H1 (cell line): ENCODE measurements at regions not wholly inside any gene's neighbourhood (a gene's known extent, or its start where the extent isn't known, plus 50 kb on each side); places are given as distances from the start of the nearest gene placed in this dataset.

Source experiments
- CTCF ChIA-PET: fragments of 300-600 bp; sonication (Branson Sonifier 250); formaldehyde crosslinking; loops from one replicate; lab custom pipeline; 2021; ENCODE audit not compliant: partially characterized antibody; lab: Charles Lee
- POLR2A ChIA-PET: fragments of 300-600 bp; sonication (Branson Sonifier 250); formaldehyde crosslinking; loops from one replicate; lab custom pipeline; 2021; ENCODE audit warnings: inconsistent platforms; ENCODE audit not compliant: partially characterized antibody; lab: Charles Lee
- DNase-seq, 2 experiments: peaks; one replicate each; pipeline versions ENCODE4 v3.0.0 to v3.0.0-alpha.2; 2010 to 2022; ENCODE audit warnings: low spot score in 2 of 2, low read depth in 1 of 2, mixed read lengths in 1 of 2
- FAIRE-seq: peaks from 2 replicates; lab custom pipeline; 2011; peaks lifted over from hg19 to GRCh38; lab: Jason Lieb, UNC
- H2AFZ ChIP-seq: 2 replicates; pipeline ENCODE4 v1.8.1; 2012; ENCODE audit warnings: low read length, inconsistent platforms
- H2AK5ac ChIP-seq: 2 replicates; pipeline ENCODE4 v1.6.1; 2013; ENCODE audit warnings: low read depth, low read length
- H2BK120ac ChIP-seq: replicated peaks from 2 replicates; pipeline ENCODE3; 2013; ENCODE audit warnings: low read depth, low read length, inconsistent platforms
- H2BK12ac ChIP-seq: 2 replicates; pipeline ENCODE4 v1.6.1; 2013; ENCODE audit warnings: low read depth, low read length
- H2BK15ac ChIP-seq: 2 replicates; pipeline ENCODE4 v1.6.1; 2013; ENCODE audit warnings: low read length
- H2BK20ac ChIP-seq: 2 replicates; pipeline ENCODE4 v1.6.1; 2013; ENCODE audit warnings: low read length
- H2BK5ac ChIP-seq: 2 replicates; pipeline ENCODE4 v1.6.1; 2013; ENCODE audit warnings: low read depth, low read length
- H3K14ac ChIP-seq: 2 replicates; pipeline ENCODE4 v1.6.1; 2013; ENCODE audit warnings: inconsistent platforms; ENCODE audit not compliant: insufficient read length
- H3K18ac ChIP-seq: 2 replicates; pipeline ENCODE4 v1.6.1; 2013; ENCODE audit warnings: low read length; ENCODE audit errors: extremely low read depth
- H3K23ac ChIP-seq: 2 replicates; pipeline ENCODE4 v1.6.1; 2013; ENCODE audit warnings: inconsistent platforms; ENCODE audit not compliant: insufficient read length
- H3K23me2 ChIP-seq: 2 replicates; pipeline ENCODE4 v1.6.1; 2013; ENCODE audit warnings: low read depth, low read length
- H3K27ac ChIP-seq: 2 replicates; pipeline ENCODE4 v1.6.1; 2011; ENCODE audit warnings: low read depth, low read length, inconsistent platforms
- H3K27me3 ChIP-seq, 4 experiments: replicated peaks in 1 of 4; 1 replicate in 1 of 4; 2 replicates in 3 of 4; pipeline versions ENCODE4 v1.6.1 to v1.8.1; 2011 to 2013; ENCODE audit warnings: low read length in 3 of 4, mild to moderate bottlenecking in 3 of 4, inconsistent platforms in 2 of 4, mixed read lengths in 2 of 4, moderate library complexity in 1 of 4; ENCODE audit not compliant: control insufficient read depth in 3 of 4, insufficient read depth in 3 of 4; ENCODE audit errors: extremely low read depth in 1 of 4
- H3K36me3 ChIP-seq, 4 experiments: 2 replicates each; pipeline versions ENCODE4 v1.6.1 to v1.8.1; 2011 to 2013; ENCODE audit warnings: mild to moderate bottlenecking in 4 of 4, low read length in 3 of 4, moderate library complexity in 2 of 4, control low read depth in 1 of 4, inconsistent platforms in 1 of 4; ENCODE audit not compliant: insufficient read depth in 4 of 4, control insufficient read depth in 2 of 4
- H3K4ac ChIP-seq: replicated peaks from 2 replicates; pipeline ENCODE3; 2013; ENCODE audit warnings: low read length, low read depth, mixed read lengths, inconsistent platforms; ENCODE audit not compliant: insufficient read length
- H3K4me1 ChIP-seq, 4 experiments: replicated peaks in 1 of 4; 1 replicate in 1 of 4; 2 replicates in 3 of 4; pipeline versions ENCODE4 v1.6.1 to v1.8.1; 2011 to 2013; ENCODE audit warnings: low read length in 3 of 4, inconsistent platforms in 2 of 4, mixed read lengths in 1 of 4; ENCODE audit not compliant: insufficient read depth in 4 of 4, control insufficient read depth in 3 of 4
- H3K4me2 ChIP-seq, 2 experiments: 2 replicates each; pipeline versions ENCODE4 v1.6.1 to v1.8.1; 2011 to 2013; ENCODE audit warnings: low read depth in 2 of 2, low read length in 2 of 2, control low read depth in 1 of 2, inconsistent platforms in 1 of 2, mild to moderate bottlenecking in 1 of 2; ENCODE audit not compliant: insufficient read depth in 1 of 2
- H3K4me3 ChIP-seq, 4 experiments: fragments of 200-600, 300-600 bp in 1 of 4; sonication (generic), shearing (Covaris generic), sonication (Bioruptor Twin) in 1 of 4; 2 replicates each; pipeline versions ENCODE4 v1.5.1 to v1.8.1; 2011 to 2016; ENCODE audit warnings: low read length in 4 of 4, low read depth in 3 of 4, control low read depth in 2 of 4, inconsistent platforms in 2 of 4, mild to moderate bottlenecking in 2 of 4, mixed read lengths in 1 of 4, moderate library complexity in 1 of 4; ENCODE audit not compliant: insufficient read depth in 2 of 4; ENCODE audit errors: extremely low read depth in 1 of 4
- H3K56ac ChIP-seq: replicated peaks from 2 replicates; pipeline ENCODE3; 2013; ENCODE audit warnings: low read depth, mild to moderate bottlenecking, mixed read lengths, low read length, inconsistent platforms; ENCODE audit not compliant: insufficient read length
- H3K79me1 ChIP-seq: 2 replicates; pipeline ENCODE4 v1.6.1; 2013; ENCODE audit warnings: low read depth, low read length, control low read depth
- H3K79me2 ChIP-seq, 2 experiments: 2 replicates each; pipeline versions ENCODE4 v1.6.1 to v1.8.1; 2012 to 2013; ENCODE audit warnings: low read length in 2 of 2, mild to moderate bottlenecking in 2 of 2, inconsistent platforms in 1 of 2; ENCODE audit not compliant: insufficient read depth in 2 of 2, control insufficient read depth in 1 of 2
- H3K9ac ChIP-seq, 4 experiments: replicated peaks in 1 of 4; 1 replicate in 1 of 4; 2 replicates in 3 of 4; pipeline versions ENCODE4 v1.6.1 to v1.8.1; 2011 to 2013; ENCODE audit warnings: low read depth in 3 of 4, low read length in 3 of 4, control low read depth in 2 of 4, mild to moderate bottlenecking in 2 of 4, moderate library complexity in 2 of 4, inconsistent platforms in 1 of 4; ENCODE audit errors: extremely low read depth in 1 of 4
- H3K9me3 ChIP-seq, 2 experiments: 2 replicates each; pipeline versions ENCODE4 v1.6.1 to v1.8.1; 2012 to 2013; ENCODE audit warnings: mild to moderate bottlenecking in 2 of 2, moderate library complexity in 2 of 2, control low read depth in 1 of 2, inconsistent platforms in 1 of 2, low read depth in 1 of 2, low read length in 1 of 2, mixed read lengths in 1 of 2; ENCODE audit not compliant: insufficient read depth in 2 of 2
- H4K20me1 ChIP-seq, 2 experiments: replicated peaks in 1 of 2; 2 replicates each; pipeline versions ENCODE3 to v1.8.1; 2011 to 2013; ENCODE audit warnings: inconsistent platforms in 2 of 2, low read length in 2 of 2, mild to moderate bottlenecking in 1 of 2; ENCODE audit not compliant: insufficient read depth in 2 of 2, control insufficient read depth in 1 of 2
- H4K5ac ChIP-seq: 2 replicates; pipeline ENCODE4 v1.6.1; 2013; ENCODE audit warnings: low read length, low read depth, mixed read lengths, inconsistent platforms; ENCODE audit not compliant: insufficient read length
- H4K8ac ChIP-seq: 2 replicates; pipeline ENCODE4 v1.8.0; 2013; ENCODE audit warnings: mild to moderate bottlenecking, moderate library complexity, low read length, inconsistent platforms; ENCODE audit not compliant: insufficient read depth; ENCODE audit errors: extremely low read depth
- H4K91ac ChIP-seq: replicated peaks from 2 replicates; pipeline ENCODE3; 2013; ENCODE audit warnings: low read length, mixed read lengths, inconsistent platforms; ENCODE audit not compliant: insufficient read length
- CEBPB ChIP-seq: IDR thresholded peaks from 2 replicates; pipeline ENCODE4 v1.6.1; 2012; ENCODE audit warnings: low read depth, low read length
- CHD1 ChIP-seq: IDR thresholded peaks from 2 replicates; pipeline ENCODE4 v1.6.1; 2012; ENCODE audit warnings: low read depth, low read length, improper control_type of control experiment
- CHD2 ChIP-seq: IDR thresholded peaks from 2 replicates; pipeline ENCODE4 v1.6.1; 2012; ENCODE audit warnings: low read length, improper control_type of control experiment
- JUND ChIP-seq: IDR thresholded peaks from 2 replicates; pipeline ENCODE4 v1.6.1; 2011; ENCODE audit warnings: mild to moderate bottlenecking, improper control_type of control experiment, low read length
- KDM1A ChIP-seq: fragments of 200-600, 300-600 bp; sonication (generic); IDR thresholded peaks from 2 replicates; pipeline ENCODE4 v1.7.1; 2016; ENCODE audit warnings: mild to moderate bottlenecking, low read length, borderline replicate concordance
- NANOG ChIP-seq: IDR thresholded peaks from 2 replicates; pipeline ENCODE4 v1.6.1; 2011; ENCODE audit warnings: low read length, low read depth, mild to moderate bottlenecking, inconsistent platforms; ENCODE audit not compliant: insufficient read depth, poor library complexity, severe bottlenecking
- PHF8 ChIP-seq: fragments of 200-600 bp; sonication (generic); conservative IDR thresholded peaks from 2 replicates; pipeline ENCODE4 v1.7.1; 2012; ENCODE audit warnings: low read depth, mild to moderate bottlenecking, inconsistent platforms, low read length, moderate library complexity
- RAD21 ChIP-seq, 2 experiments: IDR thresholded peaks in 1 of 2; conservative IDR thresholded peaks in 1 of 2; 2 replicates each; pipeline ENCODE4 v1.6.1; 2011; ENCODE audit warnings: low read depth in 2 of 2, low read length in 2 of 2, improper control_type of control experiment in 1 of 2, inconsistent platforms in 1 of 2, mild to moderate bottlenecking in 1 of 2, moderate library complexity in 1 of 2
- SAP30 ChIP-seq: fragments of 300-600 bp; sonication (generic); IDR thresholded peaks from 2 replicates; pipeline ENCODE4 v1.7.1; 2012; ENCODE audit warnings: low read length, moderate library complexity, mild to moderate bottlenecking, inconsistent platforms; ENCODE audit not compliant: insufficient read depth, insufficient replicate concordance
- SIRT6 ChIP-seq: IDR thresholded peaks from one replicate; pipeline ENCODE4 v1.7.1; 2012; ENCODE audit warnings: low read length, inconsistent platforms
- SP2 ChIP-seq: IDR thresholded peaks from 2 replicates; pipeline ENCODE4 v1.6.1; 2012; ENCODE audit warnings: mild to moderate bottlenecking, low read length, inconsistent platforms
- TBP ChIP-seq: IDR thresholded peaks from 2 replicates; pipeline ENCODE4 v1.6.1; 2011; ENCODE audit warnings: low read depth, low read length, improper control_type of control experiment
- TEAD4 ChIP-seq: IDR thresholded peaks from 2 replicates; pipeline ENCODE4 v1.6.1; 2012; ENCODE audit warnings: low read depth, low read length, inconsistent platforms, mixed read lengths
- WGBS, 2 experiments: shearing (Covaris generic) in 1 of 2; methylation state at CpG; one replicate each; pipeline versions ENCODE4 v1.1.6 to v1.1.7; 2013 to 2015; ENCODE audit warnings: low lambda C conversion rate in 2 of 2, mixed read lengths in 2 of 2, inconsistent platforms in 1 of 2, low coverage in 1 of 2, missing lambda C conversion rate in 1 of 2; ENCODE audit not compliant: insufficient replicate concordance in 2 of 2, insufficient coverage in 1 of 2, insufficient read length in 1 of 2; ENCODE audit errors: extremely low coverage in 1 of 2, missing lambda C conversion rate in 1 of 2; 5-methylcytosine and 5-hydroxymethylcytosine counted together

DNA sequence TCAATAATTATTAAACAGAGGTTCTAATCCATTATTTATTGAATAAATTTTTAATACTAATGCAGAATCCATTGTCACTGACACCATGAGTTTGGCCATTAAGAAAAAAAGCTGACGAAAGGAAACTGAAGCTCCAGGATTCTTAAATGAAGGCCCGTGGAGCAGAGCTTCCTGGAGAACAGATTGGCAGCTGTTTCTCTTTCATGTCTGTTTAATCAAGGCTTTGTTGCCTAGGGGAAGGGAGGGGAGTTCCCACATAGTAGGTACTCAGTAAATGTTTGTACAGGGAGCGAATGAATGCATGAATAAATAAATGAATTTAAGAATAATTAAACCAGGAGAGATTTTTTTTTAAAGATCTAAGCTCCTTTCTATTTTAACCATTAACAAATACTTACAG is 315.1 kb upstream of the KLHL29 start:
- no peak overlapping the region for H3K14ac ChIP-seq
- POLR2A ChIA-PET, result no interaction called here
- no peak for TF ChIP-seq CEBPB
- TF ChIP-seq PHF8, result no peak
- no peak for TF ChIP-seq CHD2
- no peak for TF ChIP-seq RAD21 (IDR thresholded peaks at IDR 0.05 in 1 of 2, conservative IDR thresholded peaks at IDR 0.05 in 1 of 2; ENCODE audit: low read depth in 2 of 2, low read length in 2 of 2)
- no peak for TF ChIP-seq SIRT6
- TF ChIP-seq SAP30, result no peak
- TF ChIP-seq NANOG, result no peak
- no peak for TF ChIP-seq TEAD4
- no peak for TF ChIP-seq JUND
- TF ChIP-seq TBP, result no peak
- TF ChIP-seq CHD1, result no peak
- no peak for TF ChIP-seq SP2
- TF ChIP-seq KDM1A, result no peak

More for the DNA sequence above, 315.1 kb upstream of the KLHL29 start:
- H4K8ac ChIP-seq, result no peak overlapping the region
- no peaks in the 10 kb centered on the region for H3K27me3 ChIP-seq
- no peak overlapping the region for H3K18ac ChIP-seq
- no peak overlapping the region for H2BK120ac ChIP-seq
- H4K91ac ChIP-seq, result no peak overlapping the region
- H3K9me3 ChIP-seq, result no peaks in the 10 kb centered on the region
- FAIRE-seq, result no peak
- no peaks in the 10 kb centered on the region for H3K23me2 ChIP-seq
- no peak overlapping the region for H4K5ac ChIP-seq
- H3K27ac ChIP-seq, result no peak overlapping the region
- no peaks in the 10 kb centered on the region for H3K79me1 ChIP-seq
- H2AK5ac ChIP-seq, result no peak overlapping the region
- H2BK5ac ChIP-seq, result no peak overlapping the region
- H2AFZ ChIP-seq, result no peak overlapping the region
- no peak overlapping the region for H3K23ac ChIP-seq
- no peak overlapping the region for H3K56ac ChIP-seq
- H3K4me3 ChIP-seq, result no peak overlapping the region
- no peak for DNase-seq
- no peak overlapping the region for H2BK20ac ChIP-seq
- no peak overlapping the region for H2BK15ac ChIP-seq
- H2BK12ac ChIP-seq, result no peak overlapping the region
- H3K4me2 ChIP-seq, result no peak overlapping the region
- no peak overlapping the region for H3K4ac ChIP-seq
- CTCF ChIA-PET, result no interaction called here
- no peaks in the 10 kb centered on the region for H3K36me3 ChIP-seq
- no peaks in the 10 kb centered on the region for H4K20me1 ChIP-seq
- H3K4me1 ChIP-seq, result 0 out of 7 replicates have a peak, but pooled peaks cover 0 to 2% (median 0%) of the 10 kb centered on the region in 4 experiments
- no peaks in the 10 kb centered on the region for H3K79me2 ChIP-seq
- no peak overlapping the region for H3K9ac ChIP-seq
- WGBS, 2 experiments, result 70% methylated on average over 3 of the region's 3 CpGs; no CpG with 5 or more reads in 1 of the 2 experiments
